Neutrophil (primary cell): ENCODE measurements at regions not wholly inside any gene's neighbourhood (a gene's known extent, or its start where the extent isn't known, plus 50 kb on each side); places are given as distances from the start of the nearest gene placed in this dataset.

Experiments
- H3K27ac ChIP-seq: fragments of 200-600 bp; sonication (generic); 2 replicates; pipeline ENCODE4 v1.5.1; 2016; ENCODE audit warnings: mild to moderate bottlenecking, moderate library complexity
- H3K27me3 ChIP-seq: fragments of 200-600 bp; sonication (generic); 2 replicates; pipeline ENCODE4 v1.6.0; 2016; ENCODE audit warnings: mild to moderate bottlenecking
- H3K36me3 ChIP-seq: fragments of 200-600 bp; sonication (generic); 2 replicates; pipeline ENCODE4 v1.5.1; 2017
- H3K4me1 ChIP-seq, 2 experiments: fragments of 200-600 bp in 1 of 2; sonication (generic) in 1 of 2; 1 replicate in 1 of 2; 2 replicates in 1 of 2; pipeline versions ENCODE4 v1.5.1 to v1.6.1; 2013 to 2016; ENCODE audit warnings: low read depth in 1 of 2, low read length in 1 of 2, mild to moderate bottlenecking in 1 of 2, moderate library complexity in 1 of 2; ENCODE audit not compliant: control insufficient read depth in 1 of 2, insufficient read depth in 1 of 2
- H3K4me3 ChIP-seq, 2 experiments: fragments of 200-600 bp in 1 of 2; sonication (generic) in 1 of 2; 1 replicate in 1 of 2; 2 replicates in 1 of 2; pipeline ENCODE4 v1.5.1; 2013 to 2016; ENCODE audit warnings: low read depth in 1 of 2, low read length in 1 of 2, mild to moderate bottlenecking in 1 of 2, moderate library complexity in 1 of 2
- H3K9me3 ChIP-seq: fragments of 200-600 bp; sonication (generic); 2 replicates; pipeline ENCODE4 v1.5.1; 2016
- TF ChIP-seq, protein P1 (sequence below): fragments of 200-600 bp; sonication (generic); IDR thresholded peaks from 2 replicates; pipeline ENCODE4 v1.5.1; 2016; ENCODE audit warnings: antibody characterized with exemption

DNA sequence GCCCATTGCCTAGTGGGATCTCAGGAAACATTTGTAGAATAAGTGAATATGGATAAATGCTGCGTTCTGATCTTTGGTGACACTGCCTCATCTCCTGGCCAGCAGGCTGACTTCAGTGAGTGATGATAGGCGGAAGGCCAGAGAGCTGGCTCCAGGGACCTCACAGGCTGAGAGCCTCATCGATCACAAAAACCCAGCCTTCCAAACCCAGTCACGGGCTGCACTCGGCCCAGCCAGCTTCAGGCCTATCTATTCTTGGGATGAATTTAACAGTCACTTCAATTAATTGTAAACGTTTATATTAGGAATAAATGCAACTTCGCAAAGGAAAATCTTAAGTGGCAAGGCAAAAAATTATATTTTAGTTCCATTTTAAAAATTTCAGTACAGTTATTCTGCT, 201.6 kb downstream of the IRX2 start:
- Histone ChIP-seq H3K4me3 (no peak overlapping the region), H3K9me3 (no peaks in the 10 kb centered on the region), H3K27ac (no peak overlapping the region), H3K27me3 (no peaks in the 10 kb centered on the region), H3K36me3 (no peaks in the 10 kb centered on the region), H3K4me1 (no peaks in the 10 kb centered on the region)
- TF ChIP-seq, protein P1, sequence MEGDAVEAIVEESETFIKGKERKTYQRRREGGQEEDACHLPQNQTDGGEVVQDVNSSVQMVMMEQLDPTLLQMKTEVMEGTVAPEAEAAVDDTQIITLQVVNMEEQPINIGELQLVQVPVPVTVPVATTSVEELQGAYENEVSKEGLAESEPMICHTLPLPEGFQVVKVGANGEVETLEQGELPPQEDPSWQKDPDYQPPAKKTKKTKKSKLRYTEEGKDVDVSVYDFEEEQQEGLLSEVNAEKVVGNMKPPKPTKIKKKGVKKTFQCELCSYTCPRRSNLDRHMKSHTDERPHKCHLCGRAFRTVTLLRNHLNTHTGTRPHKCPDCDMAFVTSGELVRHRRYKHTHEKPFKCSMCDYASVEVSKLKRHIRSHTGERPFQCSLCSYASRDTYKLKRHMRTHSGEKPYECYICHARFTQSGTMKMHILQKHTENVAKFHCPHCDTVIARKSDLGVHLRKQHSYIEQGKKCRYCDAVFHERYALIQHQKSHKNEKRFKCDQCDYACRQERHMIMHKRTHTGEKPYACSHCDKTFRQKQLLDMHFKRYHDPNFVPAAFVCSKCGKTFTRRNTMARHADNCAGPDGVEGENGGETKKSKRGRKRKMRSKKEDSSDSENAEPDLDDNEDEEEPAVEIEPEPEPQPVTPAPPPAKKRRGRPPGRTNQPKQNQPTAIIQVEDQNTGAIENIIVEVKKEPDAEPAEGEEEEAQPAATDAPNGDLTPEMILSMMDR: no peak

DNA sequence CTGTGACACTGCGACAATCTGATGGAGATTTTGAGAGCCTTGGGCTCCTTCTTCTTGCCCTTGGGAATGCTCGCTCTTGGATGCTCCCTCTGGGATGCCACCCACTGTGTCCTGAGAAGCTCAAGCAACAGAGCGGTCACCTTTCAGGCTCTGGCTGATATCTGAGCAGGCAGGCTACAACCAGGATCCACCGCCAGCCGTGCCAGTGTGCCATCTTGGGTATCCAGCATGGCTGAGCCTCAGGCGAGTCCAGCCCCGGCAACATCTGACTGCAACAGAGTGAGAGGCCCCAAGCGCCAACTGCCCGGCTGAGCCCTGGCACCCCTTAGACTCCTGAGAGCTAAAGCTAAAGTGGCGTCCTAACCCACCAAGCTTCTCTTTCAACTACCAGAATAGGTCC, 202.1 kb downstream of the IRX2 start:
- Histone ChIP-seq H3K27ac (no peak overlapping the region), H3K9me3 (no peaks in the 10 kb centered on the region), H3K4me1 (no peaks in the 10 kb centered on the region), H3K4me3 (no peak overlapping the region), H3K36me3 (no peaks in the 10 kb centered on the region), H3K27me3 (no peaks in the 10 kb centered on the region)
- TF ChIP-seq, protein P1: no peak

DNA sequence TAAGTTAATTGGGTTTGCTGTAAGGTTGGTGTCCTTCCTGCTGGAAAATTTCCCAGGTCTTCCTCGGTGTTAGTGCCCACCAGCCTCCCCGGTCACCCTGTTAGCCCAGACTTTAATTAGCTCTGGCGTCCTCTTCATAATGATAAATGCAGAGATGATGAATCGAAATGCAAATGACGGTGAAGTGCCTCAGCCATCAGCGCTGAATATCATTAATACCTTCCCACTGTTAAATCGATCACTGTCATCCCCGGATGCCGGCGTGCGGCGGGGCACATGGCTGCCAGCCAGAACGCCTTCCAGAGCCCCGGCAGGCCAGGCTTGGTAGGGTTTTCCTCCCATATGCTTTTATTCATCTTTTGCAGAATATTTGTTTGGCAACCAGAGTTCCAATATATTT, 204.5 kb downstream of the IRX2 start:
- no peaks in the 10 kb centered on the region for H3K36me3 ChIP-seq
- H3K27me3 ChIP-seq: no peaks in the 10 kb centered on the region
- H3K4me3 ChIP-seq: no peak overlapping the region
- TF ChIP-seq, protein P1: no peak
- H3K27ac ChIP-seq: no peak overlapping the region
- no peaks in the 10 kb centered on the region for H3K4me1 ChIP-seq
- H3K9me3 ChIP-seq: no peaks in the 10 kb centered on the region

- TF ChIP-seq, protein P1: no peak
- H3K27me3 ChIP-seq: no peaks in the 10 kb centered on the region
- H3K4me1 ChIP-seq: no peaks in the 10 kb centered on the region
- no peaks in the 10 kb centered on the region for H3K36me3 ChIP-seq
- no peaks in the 10 kb centered on the region for H3K9me3 ChIP-seq
- H3K4me3 ChIP-seq: no peak overlapping the region
- no peak overlapping the region for H3K27ac ChIP-seq
These were observed 207.5 kb downstream of the IRX2 start for GRCh38 chr5:2544003-2544402.

DNA sequence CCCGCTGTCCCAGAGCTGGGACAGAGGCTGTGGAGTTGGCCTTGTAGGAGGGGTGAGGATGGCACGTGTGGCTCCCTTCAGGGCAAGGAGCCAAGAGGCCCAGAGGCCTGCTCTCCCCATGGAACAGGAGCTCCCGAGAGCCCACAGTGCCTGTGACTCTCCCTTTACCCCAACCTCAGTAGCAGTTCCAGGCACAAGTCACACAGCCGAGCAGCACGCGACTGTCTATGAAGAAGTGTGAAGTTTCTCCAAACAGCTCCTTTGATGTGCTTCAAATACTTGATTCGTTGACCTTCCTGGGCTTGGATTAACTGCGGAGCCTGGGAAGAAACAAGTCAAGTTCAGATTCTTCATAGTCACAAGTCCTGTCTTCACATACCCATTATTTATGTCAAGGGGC, 208.7 kb downstream of the IRX2 start:
- no peaks in the 10 kb centered on the region for H3K36me3 ChIP-seq
- H3K9me3 ChIP-seq: no peaks in the 10 kb centered on the region
- TF ChIP-seq, protein P1: no peak
- H3K4me1 ChIP-seq: no peaks in the 10 kb centered on the region
- no peak overlapping the region for H3K4me3 ChIP-seq
- no peaks in the 10 kb centered on the region for H3K27me3 ChIP-seq
- H3K27ac ChIP-seq: no peak overlapping the region

- TF ChIP-seq, protein P1: no peak
- Histone ChIP-seq H3K4me1 (no peaks in the 10 kb centered on the region), H3K9me3 (no peaks in the 10 kb centered on the region), H3K27me3 (peaks cover 2% of the 10 kb centered on the region), H3K4me3 (no peak overlapping the region), H3K27ac (no peak overlapping the region), H3K36me3 (no peaks in the 10 kb centered on the region)
These were observed 209.5 kb downstream of the IRX2 start for GRCh38 chr5:2542026-2542425.
